GM12873 (cell line): ENCODE measurements at regions not wholly inside any gene's neighbourhood (a gene's known extent, or its start where the extent isn't known, plus 50 kb on each side); places are given as distances from the start of the nearest gene placed in this dataset.

Experiments
- CTCF ChIP-seq: IDR thresholded peaks from 2 replicates; pipeline ENCODE4 v1.5.1; 2012; ENCODE audit warnings: low read depth, mild to moderate bottlenecking, moderate library complexity, low read length, control low read depth; ENCODE audit not compliant: insufficient read depth; ENCODE audit errors: missing control alignments

DNA sequence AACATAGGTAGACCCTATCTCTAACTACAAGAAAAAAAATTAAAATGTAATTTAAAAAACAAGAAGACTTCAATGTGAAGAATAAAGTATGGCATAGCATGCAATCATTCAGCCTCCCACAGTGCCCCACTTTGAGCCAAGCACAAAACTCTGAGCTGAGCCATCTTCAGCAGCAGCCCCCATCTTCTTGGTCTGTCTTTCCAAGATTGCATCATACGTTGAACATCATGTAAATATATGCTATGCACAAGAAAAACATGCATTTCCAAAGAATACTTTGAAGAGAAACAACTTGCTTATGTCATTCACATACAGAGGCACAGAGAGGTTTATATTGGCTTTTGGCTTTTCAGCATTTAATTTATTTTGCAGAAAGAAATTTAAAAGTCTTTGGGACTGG, 105.8 kb upstream of the TMPO start:
- TF ChIP-seq CTCF: no peak

- no peak for TF ChIP-seq CTCF
These were observed 105.0 kb upstream of the TMPO start for GRCh38 chr12:98410356-98410755.

DNA sequence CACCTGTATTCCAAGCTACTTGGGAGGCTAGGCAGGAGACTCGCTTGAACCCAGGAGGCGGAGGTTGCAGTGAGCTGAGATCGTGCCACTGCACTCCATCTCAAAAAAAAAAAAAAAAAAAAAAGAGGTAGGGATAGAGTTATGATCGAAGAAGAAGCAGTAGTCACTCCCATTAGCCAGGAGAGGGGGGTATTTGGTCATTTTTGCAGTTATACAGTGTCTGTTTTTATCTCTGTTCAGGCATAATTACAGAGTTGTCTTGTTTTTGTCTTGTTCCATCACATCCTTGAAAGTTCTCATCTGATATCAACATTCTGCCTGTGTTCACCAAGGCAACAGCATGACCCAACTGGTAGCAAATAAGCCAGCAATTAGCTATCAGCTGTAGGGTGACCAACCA, 98.5 kb upstream of the TMPO start:
- TF ChIP-seq CTCF: peak; percentile 15

DNA sequence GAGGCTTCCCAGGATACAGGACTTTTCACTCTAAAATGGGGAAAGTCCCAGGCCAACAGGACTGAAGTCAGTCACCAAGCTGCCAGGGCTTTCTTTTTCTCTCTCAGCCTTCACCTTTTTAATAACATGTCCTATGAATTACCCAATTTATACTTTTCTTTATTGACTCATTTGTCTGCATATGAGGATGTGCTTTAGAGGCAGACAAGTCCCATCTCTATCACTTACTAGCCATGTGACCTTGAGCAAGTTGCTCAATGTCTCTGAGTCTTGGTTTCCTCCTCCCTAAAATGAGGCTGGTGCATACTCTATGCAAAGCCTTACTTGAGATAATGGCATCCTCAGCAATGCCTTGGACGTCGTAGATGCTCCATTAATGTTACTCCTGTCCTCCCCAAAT, 98.1 kb upstream of the TMPO start:
- TF ChIP-seq CTCF: no peak

DNA sequence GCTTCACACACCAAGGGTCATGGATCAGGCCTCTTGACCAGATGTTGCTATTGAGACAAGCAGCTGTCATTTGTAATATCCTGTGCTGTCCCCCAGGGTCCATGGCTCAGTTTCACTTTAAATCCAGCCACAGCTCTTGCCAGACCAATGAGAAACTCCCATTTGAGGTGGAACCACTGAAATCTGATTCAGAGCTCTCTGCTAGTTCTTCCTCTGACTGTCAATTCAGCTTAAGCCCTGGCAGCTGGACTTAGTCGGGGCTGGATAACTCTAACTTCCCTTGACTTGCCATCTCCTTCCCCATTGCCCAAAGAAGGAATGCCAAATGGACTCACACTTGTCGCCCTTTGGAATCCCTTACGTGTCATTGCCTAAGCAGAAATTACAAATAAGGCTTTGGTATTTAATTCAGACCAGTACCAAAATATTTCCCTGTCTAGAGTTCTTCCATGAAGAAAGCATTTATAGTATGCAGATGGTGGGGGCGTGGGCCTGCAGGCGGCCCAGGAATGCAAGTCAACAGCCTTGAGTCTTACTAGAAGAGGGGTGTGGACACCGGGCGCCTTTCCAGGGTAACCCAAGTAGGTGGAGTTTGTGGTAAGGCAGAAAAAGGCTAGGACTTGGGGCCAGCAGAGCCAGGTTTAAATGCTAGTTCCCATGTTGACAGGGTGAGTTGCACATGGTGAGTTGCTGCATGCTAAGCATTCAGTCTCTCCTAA, 96.9 kb upstream of the TMPO start:
- TF ChIP-seq CTCF: no peak

- TF ChIP-seq CTCF: no peak
These were observed 96.2 kb upstream of the TMPO start for GRCh38 chr12:98419081-98419794.

DNA sequence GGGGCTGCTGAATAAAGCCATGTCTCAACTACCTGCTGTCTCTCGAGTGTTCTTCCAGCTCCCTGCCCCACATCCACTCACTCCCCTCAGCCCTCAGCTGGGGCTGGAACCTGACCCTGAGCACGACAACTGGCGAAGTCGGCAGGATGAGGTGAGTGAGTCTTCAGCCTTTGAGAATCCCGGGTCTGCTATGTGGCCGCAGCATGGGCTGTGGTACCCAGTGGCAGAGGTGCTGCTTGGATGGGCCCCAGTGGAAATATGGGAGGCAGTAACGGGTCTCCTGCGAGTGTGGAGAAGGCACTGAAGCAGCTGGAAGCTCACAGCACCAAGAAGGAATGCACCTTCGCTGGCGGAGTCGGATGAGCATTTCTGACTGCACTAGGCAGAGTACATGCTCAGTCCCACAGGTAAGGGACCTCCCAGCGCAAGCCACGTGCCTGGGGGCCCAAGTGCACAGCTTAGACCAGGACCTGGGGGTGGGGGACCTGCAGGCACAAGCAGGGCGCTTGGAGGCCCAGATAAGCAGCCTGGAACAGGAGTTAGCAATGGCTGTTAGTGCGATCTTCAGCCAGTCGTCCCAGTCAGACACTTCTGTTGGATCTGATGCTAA, 95.5 kb upstream of the TMPO start:
- no peak for TF ChIP-seq CTCF
